Ectodermal cell (in vitro differentiated cells): ENCODE measurements at regions not wholly inside any gene's neighbourhood (a gene's known extent, or its start where the extent isn't known, plus 50 kb on each side); places are given as distances from the start of the nearest gene placed in this dataset.

Experiments used
- H3K27ac ChIP-seq: 2 replicates; pipeline ENCODE4 v1.7.0; 2013; ENCODE audit warnings: mild to moderate bottlenecking, low read depth, low read length; ENCODE audit not compliant: insufficient read depth, poor library complexity, severe bottlenecking
- H3K27me3 ChIP-seq: 2 replicates; pipeline ENCODE4 v1.7.0; 2013; ENCODE audit warnings: mild to moderate bottlenecking, low read length; ENCODE audit not compliant: insufficient read depth, control insufficient read depth, poor library complexity, severe bottlenecking
- H3K36me3 ChIP-seq: one replicate; pipeline ENCODE4 v1.7.0; 2013; ENCODE audit warnings: low read length; ENCODE audit not compliant: control insufficient read depth, insufficient read depth
- H3K4me1 ChIP-seq: one replicate; pipeline ENCODE4 v1.7.0; 2013; ENCODE audit warnings: low read length; ENCODE audit not compliant: control insufficient read depth, insufficient read depth
- H3K4me3 ChIP-seq: 2 replicates; pipeline ENCODE4 v1.7.0; 2013; ENCODE audit warnings: low read depth, low read length, control low read depth; ENCODE audit not compliant: insufficient read depth
- H3K9me3 ChIP-seq: 2 replicates; pipeline ENCODE4 v1.7.0; 2013; ENCODE audit warnings: mild to moderate bottlenecking, low read length, moderate library complexity; ENCODE audit not compliant: control insufficient read depth
- WGBS, 2 experiments: methylation state at CpG; one replicate each; pipeline ENCODE4 v1.1.7; 2013; ENCODE audit warnings: missing lambda C conversion rate in 2 of 2; 5-methylcytosine and 5-hydroxymethylcytosine counted together

DNA sequence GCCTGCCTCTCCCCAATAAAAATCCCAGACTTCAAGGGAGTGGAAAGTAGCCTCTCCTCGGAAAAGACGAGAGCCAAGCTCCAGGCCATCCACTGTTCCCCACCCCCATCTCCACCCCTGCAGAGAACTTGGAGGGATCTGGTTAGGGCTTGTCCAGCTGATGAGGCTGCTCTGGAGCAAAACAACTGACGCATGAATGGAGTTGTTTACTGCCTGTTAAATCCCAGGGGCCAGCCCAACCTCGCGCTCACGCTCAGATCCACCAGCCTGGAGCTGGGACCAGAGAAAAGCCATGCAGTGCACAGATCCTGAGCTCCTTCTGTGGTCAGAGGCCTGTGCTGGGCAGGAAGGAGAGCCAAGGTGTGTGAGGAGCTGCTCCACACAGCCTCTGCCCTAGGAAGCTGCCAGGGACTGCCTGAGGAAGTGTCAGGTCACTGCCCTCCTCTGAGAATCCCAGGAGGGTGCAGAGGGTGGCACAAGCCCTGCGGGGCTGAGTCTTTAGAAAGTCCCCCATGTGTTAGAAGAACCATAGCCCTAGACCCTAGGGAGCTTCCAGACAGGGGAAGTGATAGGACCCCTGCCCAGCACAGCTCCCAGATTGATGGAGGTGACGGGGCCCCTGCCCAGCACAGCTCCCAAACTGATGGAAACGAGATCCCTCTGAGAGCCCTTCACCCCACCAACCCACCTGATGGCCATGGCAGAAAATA, 109.0 kb upstream of the IPO9 start:
- Histone ChIP-seq H3K27ac (peak overlapping the region; percentile 9), H3K27me3 (no peaks in the 10 kb centered on the region), H3K9me3 (no peaks in the 10 kb centered on the region), H3K4me1 (peaks cover 28% of the 10 kb centered on the region), H3K4me3 (no peak overlapping the region), H3K36me3 (no peaks in the 10 kb centered on the region)
- WGBS, 2 experiments = 42 to 46% methylated on average over 9 of the region's 9 CpGs

DNA sequence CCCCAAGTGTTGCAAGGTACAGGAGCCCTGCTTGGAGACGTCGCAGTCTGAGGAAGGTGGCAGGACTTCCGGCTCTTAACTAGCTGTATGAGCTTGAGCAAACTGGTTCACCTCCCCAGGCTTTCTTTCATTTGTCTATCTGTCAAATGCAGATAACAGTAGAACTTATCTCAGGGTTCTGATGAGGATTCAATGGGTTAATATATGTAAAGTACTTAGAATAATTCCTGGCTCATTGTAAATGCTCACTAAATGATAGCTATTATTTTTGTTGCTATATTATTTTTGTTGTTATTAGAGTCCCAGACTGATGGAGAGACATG, 108.5 kb upstream of the IPO9 start:
- no peak overlapping the region for H3K27ac ChIP-seq
- no peaks in the 10 kb centered on the region for H3K36me3 ChIP-seq
- H3K9me3 ChIP-seq = no peaks in the 10 kb centered on the region
- 89 to 95% methylated on average over 3 of the region's 3 CpGs for WGBS, 2 experiments
- peaks cover 28% of the 10 kb centered on the region for H3K4me1 ChIP-seq
- H3K27me3 ChIP-seq = no peaks in the 10 kb centered on the region
- H3K4me3 ChIP-seq = no peak overlapping the region

DNA sequence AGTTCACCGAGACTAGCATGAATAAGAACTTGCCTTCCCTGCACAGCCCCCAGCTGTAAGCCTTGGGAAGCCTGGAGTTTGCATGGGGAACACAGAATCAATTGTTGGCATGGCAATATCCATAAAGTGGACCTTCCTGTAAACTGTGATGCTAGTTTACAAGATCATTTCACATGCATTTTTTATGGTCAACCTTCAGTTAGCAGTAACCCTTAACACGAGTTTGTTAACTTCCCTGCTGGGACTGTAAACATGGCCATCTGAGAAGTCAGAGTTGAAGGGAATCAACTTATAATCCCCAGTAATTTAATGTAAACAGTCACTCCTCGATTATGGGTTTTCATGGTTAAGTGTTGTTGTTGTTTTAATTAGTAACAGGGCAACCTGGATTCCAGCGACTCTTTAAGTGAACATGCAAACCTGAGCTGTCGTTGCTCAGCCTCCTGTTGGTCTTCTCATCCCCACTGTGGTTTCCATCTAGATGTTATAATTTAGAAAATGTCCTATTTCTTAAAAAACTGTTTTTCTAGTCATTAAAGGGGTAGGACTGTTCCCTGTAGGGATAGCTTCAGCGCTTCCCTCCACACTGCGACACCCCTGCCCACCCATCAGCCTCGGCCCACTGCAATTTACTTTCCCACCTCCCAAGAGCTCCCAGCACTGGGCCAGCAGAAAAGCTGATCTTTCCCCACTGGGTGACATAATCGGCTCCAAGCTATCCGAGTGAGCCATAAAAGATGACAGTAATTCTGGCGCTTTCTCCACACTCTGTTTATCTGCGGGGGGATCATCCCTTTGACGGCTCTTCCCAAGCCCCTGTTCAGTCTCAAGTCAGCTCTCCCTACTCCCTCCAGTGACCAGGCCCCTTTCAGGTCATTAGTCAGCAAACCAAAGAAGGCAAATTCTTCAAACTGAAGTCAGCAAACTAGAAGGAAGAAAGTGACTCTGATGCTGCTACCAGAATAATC, 107.6 kb upstream of the IPO9 start:
- Histone ChIP-seq H3K4me3 (no peak overlapping the region), H3K36me3 (no peaks in the 10 kb centered on the region), H3K27me3 (no peaks in the 10 kb centered on the region), H3K4me1 (peaks cover 28% of the 10 kb centered on the region), H3K9me3 (no peaks in the 10 kb centered on the region), H3K27ac (no peak overlapping the region)
- WGBS, 2 experiments = 67 to 69% methylated on average over 12 to 13 of the region's 13 CpGs

DNA sequence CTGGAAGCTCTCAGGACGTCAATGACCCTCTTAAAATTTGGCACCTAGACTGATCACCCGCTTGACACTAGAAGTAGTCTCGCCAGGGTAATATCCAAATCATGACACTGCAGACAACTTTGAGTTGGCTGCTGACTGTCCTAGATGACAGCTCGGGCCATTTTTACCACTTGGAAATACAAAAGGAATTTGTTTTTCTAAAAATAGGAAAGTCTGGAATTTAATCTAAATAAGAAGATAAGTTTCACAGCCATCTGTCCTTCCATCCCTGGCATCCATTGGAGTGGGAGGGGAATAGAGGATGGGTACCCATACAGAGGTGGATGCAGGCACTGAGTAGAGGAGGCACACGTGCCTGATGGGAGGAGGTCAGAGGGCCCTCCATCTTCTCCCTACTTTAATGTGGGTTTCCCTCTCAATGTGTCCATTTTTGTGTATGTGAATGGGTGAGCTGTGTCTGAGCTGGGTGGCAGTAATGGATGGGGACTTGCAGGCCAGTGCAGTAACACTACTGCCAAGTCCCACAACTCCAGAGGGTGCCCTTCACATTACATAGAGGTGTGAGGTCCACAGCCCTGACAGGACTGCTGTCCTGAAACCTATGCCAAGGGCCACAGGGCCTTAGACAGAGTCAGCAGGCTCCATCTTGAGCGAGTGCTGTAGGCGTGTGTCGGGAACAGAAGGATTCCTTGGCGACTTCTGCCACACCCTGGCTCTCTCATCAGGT, 104.8 kb upstream of the IPO9 start:
- Histone ChIP-seq H3K36me3 (no peaks in the 10 kb centered on the region), H3K4me1 (peaks cover 28% of the 10 kb centered on the region), H3K9me3 (no peaks in the 10 kb centered on the region), H3K27ac (no peak overlapping the region), H3K4me3 (no peak overlapping the region), H3K27me3 (no peaks in the 10 kb centered on the region)
- 75 to 76% methylated on average over 9 of the region's 9 CpGs for WGBS, 2 experiments

DNA sequence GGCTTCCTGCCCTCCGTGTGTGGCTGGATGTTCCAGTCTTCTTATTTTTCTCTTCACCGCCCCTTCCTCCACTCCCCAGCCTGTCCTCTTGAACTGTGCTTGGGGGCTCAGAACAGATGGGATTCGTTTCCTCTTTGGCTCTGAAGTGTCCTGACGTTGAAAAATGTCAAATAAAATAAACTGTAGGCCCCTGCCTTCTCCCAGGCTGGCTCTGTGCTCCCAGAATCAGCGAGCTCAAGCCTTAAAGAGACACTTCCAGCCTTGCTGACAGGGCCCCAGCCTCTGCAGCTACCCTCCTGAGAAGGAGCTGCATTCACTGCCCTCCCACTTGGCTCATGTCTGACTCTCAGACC, 104.2 kb upstream of the IPO9 start:
- no peaks in the 10 kb centered on the region for H3K9me3 ChIP-seq
- H3K4me1 ChIP-seq = peaks cover 22% of the 10 kb centered on the region
- WGBS, 2 experiments = 62 to 64% methylated on average over 5 of the region's 5 CpGs
- no peak overlapping the region for H3K4me3 ChIP-seq
- no peaks in the 10 kb centered on the region for H3K36me3 ChIP-seq
- no peaks in the 10 kb centered on the region for H3K27me3 ChIP-seq
- no peak overlapping the region for H3K27ac ChIP-seq

DNA sequence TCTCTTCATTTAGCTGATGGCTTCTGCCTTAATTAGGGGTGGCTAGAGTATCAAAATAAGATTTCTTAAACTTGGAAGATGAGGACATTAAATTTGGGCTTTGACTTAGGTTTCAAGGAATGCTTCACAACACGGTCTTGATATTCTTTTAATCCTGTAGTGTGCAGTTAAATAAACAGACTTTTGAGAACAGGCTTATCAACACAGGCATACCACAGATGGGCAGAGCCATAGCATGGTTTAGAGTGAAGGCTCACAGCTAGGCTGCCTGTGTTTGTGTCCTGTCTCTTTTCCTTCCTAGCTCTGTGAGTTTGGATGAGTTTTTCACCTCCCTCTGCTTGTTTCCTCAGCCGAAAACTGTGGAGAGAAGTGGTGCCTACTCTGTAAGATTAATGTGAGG, 102.3 kb upstream of the IPO9 start:
- WGBS, 2 experiments = 96 to 99% methylated on average over 2 of the region's 2 CpGs

DNA sequence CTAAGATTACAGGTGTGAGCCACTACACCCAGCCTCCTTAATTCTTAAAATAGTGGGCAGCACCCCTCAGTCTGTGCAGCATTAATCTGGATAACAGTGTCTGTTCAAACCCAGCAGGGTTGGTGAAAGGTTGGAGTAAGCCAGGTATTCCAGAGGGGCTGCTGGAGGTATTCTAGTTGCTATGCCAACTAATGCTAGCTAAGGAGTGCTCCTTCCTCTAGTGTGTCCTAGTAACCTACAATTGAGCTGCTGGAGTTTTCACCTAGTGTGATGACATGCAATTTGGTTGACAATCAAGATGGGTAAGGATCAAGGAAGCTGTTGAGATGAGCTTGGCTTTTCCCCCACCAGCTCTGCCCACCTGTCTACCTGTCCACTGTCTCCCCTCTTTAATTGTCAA, 100.2 kb upstream of the IPO9 start:
- H3K27ac ChIP-seq = no peak overlapping the region
- H3K4me3 ChIP-seq = no peak overlapping the region
- H3K36me3 ChIP-seq = no peaks in the 10 kb centered on the region

More for the DNA sequence above, 102.3 kb upstream of the IPO9 start:
- Histone ChIP-seq H3K27ac (no peak overlapping the region), H3K4me3 (no peak overlapping the region), H3K27me3 (no peaks in the 10 kb centered on the region), H3K9me3 (no peaks in the 10 kb centered on the region), H3K4me1 (peaks cover 17% of the 10 kb centered on the region), H3K36me3 (no peaks in the 10 kb centered on the region)

DNA sequence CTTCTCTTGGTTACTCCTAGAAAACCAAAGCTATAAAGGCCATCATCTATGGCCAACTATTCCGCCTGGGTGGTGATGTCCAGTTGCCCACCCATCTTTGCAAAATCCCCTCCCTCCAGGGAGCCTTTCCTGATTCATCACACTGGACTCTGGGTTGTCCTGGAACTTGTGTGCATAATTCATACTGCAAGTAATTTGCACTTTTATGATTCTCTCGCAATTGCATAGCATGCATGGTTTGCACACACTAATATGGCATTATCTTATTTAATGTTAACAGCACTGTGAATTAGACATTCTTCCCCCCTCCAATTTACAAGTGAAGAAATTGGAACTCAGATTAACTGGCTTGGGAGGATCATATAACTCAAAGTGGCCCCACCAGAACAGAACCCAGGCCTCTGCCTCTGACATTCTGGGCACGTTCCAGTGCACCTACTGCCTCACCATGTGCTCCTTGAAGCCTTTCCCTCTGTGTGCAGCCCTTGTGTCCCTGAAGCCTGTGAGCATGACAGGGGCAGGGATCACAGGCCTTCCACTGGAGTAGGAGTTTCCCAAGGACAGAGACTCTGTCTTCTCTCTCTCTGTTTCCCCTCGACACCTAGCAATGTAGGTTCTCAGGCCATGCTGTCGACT, 98.9 kb upstream of the IPO9 start:
- Histone ChIP-seq H3K4me1 (peaks cover 16% of the 10 kb centered on the region), H3K27me3 (no peaks in the 10 kb centered on the region), H3K4me3 (no peak overlapping the region), H3K36me3 (no peaks in the 10 kb centered on the region), H3K9me3 (no peaks in the 10 kb centered on the region), H3K27ac (no peak overlapping the region)
- 85 to 88% methylated on average over 4 to 5 of the region's 5 CpGs for WGBS, 2 experiments

More for the DNA sequence above, 100.2 kb upstream of the IPO9 start:
- Histone ChIP-seq H3K27me3 (no peaks in the 10 kb centered on the region), H3K9me3 (no peaks in the 10 kb centered on the region), H3K4me1 (peaks cover 16% of the 10 kb centered on the region)

DNA sequence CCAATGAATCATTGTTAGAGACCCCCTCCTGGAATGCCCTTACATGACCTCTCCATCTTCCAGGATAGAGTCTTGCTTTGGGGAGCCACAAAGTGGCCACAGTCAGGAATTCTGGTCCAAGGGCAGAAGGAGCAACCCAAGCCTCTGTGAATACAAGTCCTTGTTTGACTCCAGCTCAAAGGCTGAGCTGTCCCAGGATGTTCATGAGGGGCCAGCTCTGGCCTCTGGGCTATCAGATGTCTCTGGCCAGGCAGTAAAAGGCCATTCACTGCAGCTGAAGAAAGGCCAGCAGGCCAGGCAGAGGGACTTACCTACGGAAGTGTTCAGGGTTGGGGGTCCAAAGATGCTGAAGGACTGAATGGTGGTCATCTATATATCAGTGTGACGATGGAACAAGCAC, 98.3 kb upstream of the IPO9 start:
- Histone ChIP-seq H3K9me3 (no peaks in the 10 kb centered on the region), H3K27ac (no peak overlapping the region), H3K4me3 (no peak overlapping the region), H3K4me1 (peaks cover 18% of the 10 kb centered on the region), H3K27me3 (no peaks in the 10 kb centered on the region), H3K36me3 (no peaks in the 10 kb centered on the region)
- 45 to 51% methylated on average over 2 of the region's 2 CpGs for WGBS, 2 experiments

DNA sequence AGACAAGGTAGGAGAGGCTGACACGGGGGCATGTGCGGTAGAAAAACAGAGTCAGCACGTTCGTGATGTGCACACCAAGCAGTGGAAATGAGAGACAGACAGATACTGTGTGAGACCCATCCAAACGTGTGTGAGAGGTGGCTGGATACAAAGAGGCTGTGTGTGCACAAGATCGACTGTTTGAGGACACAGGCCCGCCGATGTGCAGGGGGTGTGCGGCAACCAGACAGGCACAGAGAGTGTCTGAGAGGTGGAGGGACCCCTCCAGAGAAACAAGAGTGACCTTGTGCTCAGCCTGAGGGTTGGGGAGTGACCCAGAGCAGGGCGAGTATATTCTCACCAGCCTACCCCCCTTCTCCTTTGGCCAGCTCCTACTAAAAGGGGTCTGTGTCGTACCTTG, 97.8 kb upstream of the IPO9 start:
- H3K4me3 ChIP-seq = no peak overlapping the region
- no peaks in the 10 kb centered on the region for H3K9me3 ChIP-seq
- no peak overlapping the region for H3K27ac ChIP-seq
- peaks cover 23% of the 10 kb centered on the region for H3K4me1 ChIP-seq
- no peaks in the 10 kb centered on the region for H3K36me3 ChIP-seq
- H3K27me3 ChIP-seq = no peaks in the 10 kb centered on the region
- 90 to 92% methylated on average over 11 of the region's 11 CpGs for WGBS, 2 experiments
